Liver (tissue), 3 donors: ENCODE measurements at regions not wholly inside any gene's neighbourhood (a gene's known extent, or its start where the extent isn't known, plus 50 kb on each side); places are given as distances from the start of the nearest gene placed in this dataset.

ENCODE experiments used
- EGR1 ChIP-seq, 2 donors: IDR thresholded peaks; 2 replicates each; pipeline ENCODE4 v1.6.1; 2016 to 2018; ENCODE audit warnings: antibody characterized with exemption in 2 of 2, low read depth in 2 of 2
- FOXA1 ChIP-seq: IDR thresholded peaks from 2 replicates; pipeline ENCODE4 v1.6.1; 2016; ENCODE audit warnings: antibody characterized with exemption
- GABPA ChIP-seq, 2 donors: IDR thresholded peaks in 1 of 2; conservative IDR thresholded peaks in 1 of 2; 2 replicates each; pipeline ENCODE4 v1.6.1; 2016; ENCODE audit warnings: antibody characterized with exemption in 2 of 2, mild to moderate bottlenecking in 1 of 2, moderate library complexity in 1 of 2
- HNF4A ChIP-seq, 2 donors: conservative IDR thresholded peaks; 2 replicates each; pipeline ENCODE4 v1.6.1; 2016; ENCODE audit warnings: antibody characterized with exemption in 2 of 2, mild to moderate bottlenecking in 2 of 2
- HNF4G ChIP-seq: IDR thresholded peaks from 2 replicates; pipeline ENCODE4 v1.6.1; 2016; ENCODE audit warnings: antibody characterized with exemption
- JUND ChIP-seq, 2 donors: IDR thresholded peaks; 2 replicates each; pipeline ENCODE4 v1.6.1; 2016; ENCODE audit warnings: antibody characterized with exemption in 2 of 2
- NR2F2 ChIP-seq: IDR thresholded peaks from 2 replicates; pipeline ENCODE4 v1.6.1; 2016; ENCODE audit warnings: antibody characterized with exemption
- RAD21 ChIP-seq, 2 donors: IDR thresholded peaks; 2 replicates each; pipeline ENCODE4 v1.6.1; 2016; ENCODE audit warnings: antibody characterized with exemption in 2 of 2, mild to moderate bottlenecking in 2 of 2
- SP1 ChIP-seq: IDR thresholded peaks from 2 replicates; pipeline ENCODE4 v1.6.1; 2018; ENCODE audit warnings: antibody characterized with exemption, mild to moderate bottlenecking
- TAF1 ChIP-seq: conservative IDR thresholded peaks from 2 replicates; pipeline ENCODE4 v1.6.1; 2016; ENCODE audit warnings: antibody characterized with exemption, mild to moderate bottlenecking
- YY1 ChIP-seq: IDR thresholded peaks from 2 replicates; pipeline ENCODE4 v1.6.1; 2016; ENCODE audit warnings: antibody characterized with exemption, mild to moderate bottlenecking
- TF ChIP-seq, protein P1 (sequence below): fragments of 150-350 bp; IDR thresholded peaks from 2 replicates; pipeline ENCODE4 v1.5.1; 2017; ENCODE audit warnings: improper control_type of control experiment, low read depth, low read length; ENCODE audit not compliant: missing input control
- TF ChIP-seq, protein P2 (sequence below): IDR thresholded peaks from 2 replicates; pipeline ENCODE4 v1.6.1; 2016; ENCODE audit warnings: antibody characterized with exemption
- TF ChIP-seq, protein P3 (sequence below): IDR thresholded peaks from 2 replicates; pipeline ENCODE4 v1.6.1; 2016; ENCODE audit warnings: antibody characterized with exemption
- donor health status: healthy.
- donor health status: healthy.

DNA sequence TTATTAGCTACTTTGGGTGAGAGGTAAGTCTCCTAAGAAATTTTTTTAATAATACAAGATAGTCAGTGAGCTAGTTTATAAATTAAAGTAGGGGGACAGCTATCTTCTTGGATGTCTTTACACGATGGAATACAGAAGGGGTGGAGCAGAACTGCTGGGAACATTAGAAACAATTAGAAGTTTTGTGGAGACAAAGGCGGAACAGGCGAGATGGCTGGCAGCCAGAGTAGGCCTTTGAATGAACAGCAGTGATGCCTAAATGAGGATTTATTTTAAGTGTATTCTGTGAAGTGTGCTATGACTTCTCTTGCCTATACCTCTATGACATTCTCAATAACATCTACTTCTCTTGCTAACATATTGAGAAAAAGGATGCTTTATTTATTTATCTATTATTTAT, 1345.3 kb upstream of the SEL1L start:
- TF ChIP-seq EGR1 (IDR thresholded peaks at IDR 0.05; ENCODE audit: low read depth in 2 of 2) (no peak), TAF1 (no peak), YY1 (no peak), JUND (IDR thresholded peaks at IDR 0.05) (no peak), HNF4A (conservative IDR thresholded peaks at IDR 0.05) (no peak), GABPA (IDR thresholded peaks at IDR 0.05 in 1 of 2, conservative IDR thresholded peaks at IDR 0.05 in 1 of 2) (no peak), SP1 (no peak), NR2F2 (no peak), FOXA1 (no peak), HNF4G (no peak), RAD21 (IDR thresholded peaks at IDR 0.05) (no peak)
- TF ChIP-seq, protein P1, sequence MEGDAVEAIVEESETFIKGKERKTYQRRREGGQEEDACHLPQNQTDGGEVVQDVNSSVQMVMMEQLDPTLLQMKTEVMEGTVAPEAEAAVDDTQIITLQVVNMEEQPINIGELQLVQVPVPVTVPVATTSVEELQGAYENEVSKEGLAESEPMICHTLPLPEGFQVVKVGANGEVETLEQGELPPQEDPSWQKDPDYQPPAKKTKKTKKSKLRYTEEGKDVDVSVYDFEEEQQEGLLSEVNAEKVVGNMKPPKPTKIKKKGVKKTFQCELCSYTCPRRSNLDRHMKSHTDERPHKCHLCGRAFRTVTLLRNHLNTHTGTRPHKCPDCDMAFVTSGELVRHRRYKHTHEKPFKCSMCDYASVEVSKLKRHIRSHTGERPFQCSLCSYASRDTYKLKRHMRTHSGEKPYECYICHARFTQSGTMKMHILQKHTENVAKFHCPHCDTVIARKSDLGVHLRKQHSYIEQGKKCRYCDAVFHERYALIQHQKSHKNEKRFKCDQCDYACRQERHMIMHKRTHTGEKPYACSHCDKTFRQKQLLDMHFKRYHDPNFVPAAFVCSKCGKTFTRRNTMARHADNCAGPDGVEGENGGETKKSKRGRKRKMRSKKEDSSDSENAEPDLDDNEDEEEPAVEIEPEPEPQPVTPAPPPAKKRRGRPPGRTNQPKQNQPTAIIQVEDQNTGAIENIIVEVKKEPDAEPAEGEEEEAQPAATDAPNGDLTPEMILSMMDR = no peak
- TF ChIP-seq, protein P2, sequence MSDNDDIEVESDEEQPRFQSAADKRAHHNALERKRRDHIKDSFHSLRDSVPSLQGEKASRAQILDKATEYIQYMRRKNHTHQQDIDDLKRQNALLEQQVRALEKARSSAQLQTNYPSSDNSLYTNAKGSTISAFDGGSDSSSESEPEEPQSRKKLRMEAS = no peak
- TF ChIP-seq, protein P3, sequence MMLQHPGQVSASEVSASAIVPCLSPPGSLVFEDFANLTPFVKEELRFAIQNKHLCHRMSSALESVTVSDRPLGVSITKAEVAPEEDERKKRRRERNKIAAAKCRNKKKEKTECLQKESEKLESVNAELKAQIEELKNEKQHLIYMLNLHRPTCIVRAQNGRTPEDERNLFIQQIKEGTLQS = no peak
